ENCODE measurements at regions not wholly inside any gene's neighbourhood (a gene's known extent, or its start where the extent isn't known, plus 50 kb on each side); places are given as distances from the start of the nearest gene placed in this dataset.

DNA sequence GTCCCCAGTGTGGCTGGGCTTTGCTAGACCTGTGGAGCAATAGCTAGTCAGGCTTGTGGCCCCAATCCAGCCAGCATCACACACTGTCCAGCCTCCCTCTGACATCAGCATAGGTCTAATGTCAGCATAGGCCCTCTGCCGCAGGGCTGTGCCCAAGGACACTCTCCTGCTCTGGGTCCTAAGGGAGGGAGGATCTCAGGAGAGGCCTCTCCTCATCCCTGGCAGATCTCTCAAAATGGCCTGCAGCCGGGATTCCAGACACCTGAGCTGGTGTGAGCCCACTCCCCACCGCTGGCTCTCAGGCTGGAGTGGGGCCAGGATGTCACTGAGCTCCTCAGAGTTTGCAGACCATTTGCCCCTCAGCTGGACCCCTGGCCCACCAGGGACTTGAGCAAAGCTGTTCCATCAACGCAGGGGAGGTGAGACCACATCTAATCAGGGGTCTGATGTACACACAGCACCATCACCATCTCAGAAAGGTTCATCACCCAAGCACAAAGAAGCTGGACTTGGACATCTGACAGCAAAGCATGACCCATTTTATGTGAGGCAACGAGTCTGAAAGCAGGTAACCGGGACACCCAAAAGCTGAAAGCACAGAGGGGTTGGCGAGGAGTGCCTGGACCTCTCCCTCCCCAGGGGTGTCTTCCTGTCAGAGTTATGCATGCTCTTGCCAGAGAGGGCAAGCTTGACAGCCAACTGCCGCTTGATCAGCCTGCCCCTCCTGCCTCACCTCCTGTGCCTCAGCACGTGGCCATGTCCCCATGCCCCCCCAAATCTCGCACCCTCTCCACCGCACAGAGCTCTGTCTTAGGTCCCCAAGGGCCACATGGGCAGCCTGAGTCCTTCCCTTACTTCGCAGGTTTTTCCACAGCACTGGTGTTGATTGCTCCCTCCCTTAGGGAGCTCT lies 69.7 kb upstream of the SEPTIN5 start:
- Mint-ChIP-seq H3K36me3 (ENCODE audit: low read depth) (peaks cover 9% of the 10 kb centered on the region), H3K9me3 (peaks cover 28% of the 10 kb centered on the region), H3K27ac (no peak overlapping the region), H3K27me3 (ENCODE audit: insufficient read depth) (peaks cover 18% of the 10 kb centered on the region), H3K4me1 (ENCODE audit: low read depth) (no peaks in the 10 kb centered on the region), H3K4me3 (no peak overlapping the region)
- TF ChIP-seq, protein P1, sequence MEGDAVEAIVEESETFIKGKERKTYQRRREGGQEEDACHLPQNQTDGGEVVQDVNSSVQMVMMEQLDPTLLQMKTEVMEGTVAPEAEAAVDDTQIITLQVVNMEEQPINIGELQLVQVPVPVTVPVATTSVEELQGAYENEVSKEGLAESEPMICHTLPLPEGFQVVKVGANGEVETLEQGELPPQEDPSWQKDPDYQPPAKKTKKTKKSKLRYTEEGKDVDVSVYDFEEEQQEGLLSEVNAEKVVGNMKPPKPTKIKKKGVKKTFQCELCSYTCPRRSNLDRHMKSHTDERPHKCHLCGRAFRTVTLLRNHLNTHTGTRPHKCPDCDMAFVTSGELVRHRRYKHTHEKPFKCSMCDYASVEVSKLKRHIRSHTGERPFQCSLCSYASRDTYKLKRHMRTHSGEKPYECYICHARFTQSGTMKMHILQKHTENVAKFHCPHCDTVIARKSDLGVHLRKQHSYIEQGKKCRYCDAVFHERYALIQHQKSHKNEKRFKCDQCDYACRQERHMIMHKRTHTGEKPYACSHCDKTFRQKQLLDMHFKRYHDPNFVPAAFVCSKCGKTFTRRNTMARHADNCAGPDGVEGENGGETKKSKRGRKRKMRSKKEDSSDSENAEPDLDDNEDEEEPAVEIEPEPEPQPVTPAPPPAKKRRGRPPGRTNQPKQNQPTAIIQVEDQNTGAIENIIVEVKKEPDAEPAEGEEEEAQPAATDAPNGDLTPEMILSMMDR (IDR thresholded peaks at IDR 0.05), result no peak
- no peak for DNase-seq

DNA sequence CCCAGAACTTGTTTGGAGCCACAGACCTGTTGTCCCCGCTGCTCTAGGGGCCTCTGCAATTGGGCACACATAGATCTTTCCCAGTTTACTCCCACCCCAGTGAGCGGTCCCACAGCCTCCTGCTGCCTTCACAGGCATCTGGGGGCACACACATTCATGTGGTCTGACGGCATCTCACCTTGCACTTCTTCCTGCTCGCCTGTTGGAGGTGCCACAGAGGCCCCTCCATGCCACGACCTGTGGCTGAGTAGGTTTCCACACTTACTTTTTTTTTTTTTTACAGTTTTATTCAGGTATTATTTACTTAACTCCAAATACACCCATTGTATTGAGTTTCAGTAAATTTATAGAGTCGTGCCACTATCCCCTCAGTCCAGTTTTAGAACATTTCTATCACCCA lies 68.9 kb upstream of the SEPTIN5 start:
- peaks cover 17% of the 10 kb centered on the region for H3K27me3 Mint-ChIP-seq (ENCODE audit: insufficient read depth)
- peaks cover 9% of the 10 kb centered on the region for H3K36me3 Mint-ChIP-seq (ENCODE audit: low read depth)
- peaks cover 30% of the 10 kb centered on the region for H3K9me3 Mint-ChIP-seq
- DNase-seq, result no peak
- TF ChIP-seq, protein P1 (IDR thresholded peaks at IDR 0.05), result no peak
- H3K4me3 Mint-ChIP-seq, result no peak overlapping the region
- no peak overlapping the region for H3K27ac Mint-ChIP-seq
- no peaks in the 10 kb centered on the region for H3K4me1 Mint-ChIP-seq (ENCODE audit: low read depth)

DNA sequence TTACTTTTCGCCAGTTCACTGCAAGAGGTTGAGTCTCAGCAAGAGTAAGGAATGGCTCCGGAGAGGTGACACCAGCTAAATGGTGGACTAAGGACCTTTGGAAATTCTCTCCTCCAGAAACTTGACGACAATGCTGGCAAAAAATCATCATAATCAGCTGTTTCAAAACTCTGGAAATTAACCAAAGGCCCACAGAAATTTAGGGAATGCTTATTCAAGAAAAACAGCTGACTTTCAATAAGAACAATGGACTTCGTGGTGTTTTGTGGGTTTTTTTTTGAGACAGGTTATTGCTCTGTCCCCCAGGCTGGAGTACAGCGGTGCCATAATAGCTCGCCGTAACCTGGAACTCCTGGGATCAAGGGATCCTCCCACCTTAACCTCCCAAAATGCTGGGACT lies 68.4 kb upstream of the SEPTIN5 start:
- Mint-ChIP-seq H3K27ac (no peak overlapping the region), H3K9me3 (peaks cover 30% of the 10 kb centered on the region), H3K27me3 (ENCODE audit: insufficient read depth) (peaks cover 15% of the 10 kb centered on the region), H3K4me3 (no peak overlapping the region), H3K36me3 (ENCODE audit: low read depth) (peaks cover 9% of the 10 kb centered on the region), H3K4me1 (ENCODE audit: low read depth) (no peaks in the 10 kb centered on the region)
- TF ChIP-seq, protein P1 (IDR thresholded peaks at IDR 0.05), result no peak
- DNase-seq, result no peak

DNA sequence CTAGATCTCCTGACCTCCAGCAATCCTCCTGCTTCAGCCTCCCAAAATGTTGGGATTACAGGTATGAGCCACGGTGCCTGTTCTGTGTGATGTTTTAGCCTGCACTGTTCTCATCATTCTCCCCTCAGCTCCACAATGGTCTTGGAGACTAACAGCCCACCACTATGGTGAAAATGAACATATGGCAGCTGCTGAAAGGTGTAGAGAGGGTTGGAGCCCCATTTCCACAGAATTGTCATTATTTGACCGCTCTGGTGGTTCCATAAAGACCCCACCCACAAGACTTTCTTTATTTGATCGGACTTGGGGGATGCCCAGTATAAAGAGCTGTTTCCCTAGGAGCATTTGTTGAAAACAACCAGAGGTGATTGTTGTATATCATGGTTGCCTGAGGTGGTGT lies 67.9 kb upstream of the SEPTIN5 start:
- Mint-ChIP-seq H3K4me3 (no peak overlapping the region), H3K27me3 (ENCODE audit: insufficient read depth) (peaks cover 11% of the 10 kb centered on the region), H3K4me1 (ENCODE audit: low read depth) (no peaks in the 10 kb centered on the region), H3K36me3 (ENCODE audit: low read depth) (peaks cover 9% of the 10 kb centered on the region), H3K9me3 (peaks cover 30% of the 10 kb centered on the region), H3K27ac (no peak overlapping the region)
- DNase-seq, result no peak
- TF ChIP-seq, protein P1 (IDR thresholded peaks at IDR 0.05), result no peak

DNA sequence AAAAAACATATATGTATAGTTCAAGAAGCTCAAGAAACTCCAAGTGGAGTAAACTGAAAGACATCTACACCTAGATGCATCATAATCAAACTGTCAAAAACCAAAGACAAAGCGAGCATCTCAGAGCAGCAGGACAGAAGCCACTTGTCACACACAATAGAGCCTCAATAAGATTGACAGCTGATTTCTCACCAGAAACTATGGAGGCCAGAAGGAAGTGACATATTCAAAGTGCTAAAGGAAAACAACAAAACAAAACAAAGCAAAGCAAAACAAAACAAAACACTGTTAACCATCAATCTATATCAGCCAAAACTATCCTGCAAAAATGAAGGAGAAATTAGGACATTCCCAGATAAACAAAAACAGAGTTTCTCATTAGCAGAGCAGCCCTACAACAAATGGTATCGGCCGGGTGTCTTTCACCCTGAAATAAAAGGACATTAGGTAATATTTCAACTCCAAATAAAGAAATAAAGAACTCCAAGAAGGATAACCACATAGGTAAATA lies 65.8 kb upstream of the SEPTIN5 start:
- DNase-seq, result no peak
- H3K27ac Mint-ChIP-seq, result no peak overlapping the region
- H3K27me3 Mint-ChIP-seq (ENCODE audit: insufficient read depth), result peaks cover 19% of the 10 kb centered on the region

More for the DNA sequence above, 65.8 kb upstream of the SEPTIN5 start:
- H3K4me3 Mint-ChIP-seq, result no peak overlapping the region
- peaks cover 30% of the 10 kb centered on the region for H3K9me3 Mint-ChIP-seq
- no peaks in the 10 kb centered on the region for H3K4me1 Mint-ChIP-seq (ENCODE audit: low read depth)
- H3K36me3 Mint-ChIP-seq (ENCODE audit: low read depth), result peaks cover 9% of the 10 kb centered on the region
- TF ChIP-seq, protein P1 (IDR thresholded peaks at IDR 0.05), result no peak
